NCI-H526 treated with DMSO at 0.1 percent for 48 hours (cell line): ENCODE measurements at regions not wholly inside any gene's neighbourhood (a gene's known extent, or its start where the extent isn't known, plus 50 kb on each side); places are given as distances from the start of the nearest gene placed in this dataset.
A peak's percentile ranks its signal among the peaks of the same experiment; 100 is the strongest.
"Not testable (repeated sequence)": the region's sequence is repeated elsewhere in the genome, so short reads cannot be mapped to it uniquely, and the experiment has no call there.

Experiments used
- DNase-seq: peaks from one replicate; lab custom pipeline; 2025; lab: John Stamatoyannopoulos, UW

DNA sequence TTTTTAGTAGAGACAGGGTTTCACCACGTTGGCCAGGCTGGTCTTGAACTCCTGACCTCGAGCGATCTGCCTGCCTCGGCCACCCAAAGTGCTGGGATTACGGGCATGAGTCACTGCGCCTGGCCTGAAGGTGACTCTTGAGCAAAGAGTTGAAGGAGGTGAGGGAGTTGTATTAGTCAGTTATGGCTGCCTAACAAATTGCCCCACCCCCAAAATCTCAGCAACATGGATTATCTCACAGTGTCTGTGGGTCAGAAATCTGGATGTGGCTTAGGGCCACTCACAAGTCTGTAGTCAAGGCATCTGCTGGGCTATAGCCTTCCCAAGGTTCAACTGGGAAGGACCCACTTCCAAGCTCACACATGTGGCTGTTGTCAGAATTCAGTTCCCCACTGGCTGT lies 52.8 kb upstream of the ADGRE5 start:
- DNase-seq: no peak

- not testable (repeated sequence) for DNase-seq
Measured at GRCh38 chr19:14327061-14327460, 54.2 kb upstream of the ADGRE5 start.

DNA sequence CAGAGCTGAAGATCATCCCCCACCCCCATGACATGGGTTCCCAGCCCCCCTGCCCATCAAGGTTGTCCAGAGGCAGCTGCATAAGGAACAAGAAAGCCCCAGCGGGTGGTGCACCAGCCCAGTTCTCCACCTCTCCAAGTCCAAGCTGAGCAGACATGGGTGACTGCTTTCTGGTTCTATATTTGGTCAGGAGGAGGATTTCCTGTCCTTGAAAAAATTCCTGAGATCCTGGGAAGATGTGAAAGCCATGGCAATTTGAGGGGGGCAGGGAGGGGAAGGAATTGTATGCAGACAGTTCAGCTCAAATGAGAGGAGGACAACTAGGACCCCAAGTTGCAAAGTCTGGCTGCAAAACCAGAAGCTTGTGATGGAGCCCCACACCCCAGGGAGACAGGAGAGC lies 55.4 kb upstream of the ADGRE5 start:
- no peak for DNase-seq

- DNase-seq: no peak
Measured at GRCh38 chr19:14325134-14325533, 56.1 kb upstream of the ADGRE5 start.

DNA sequence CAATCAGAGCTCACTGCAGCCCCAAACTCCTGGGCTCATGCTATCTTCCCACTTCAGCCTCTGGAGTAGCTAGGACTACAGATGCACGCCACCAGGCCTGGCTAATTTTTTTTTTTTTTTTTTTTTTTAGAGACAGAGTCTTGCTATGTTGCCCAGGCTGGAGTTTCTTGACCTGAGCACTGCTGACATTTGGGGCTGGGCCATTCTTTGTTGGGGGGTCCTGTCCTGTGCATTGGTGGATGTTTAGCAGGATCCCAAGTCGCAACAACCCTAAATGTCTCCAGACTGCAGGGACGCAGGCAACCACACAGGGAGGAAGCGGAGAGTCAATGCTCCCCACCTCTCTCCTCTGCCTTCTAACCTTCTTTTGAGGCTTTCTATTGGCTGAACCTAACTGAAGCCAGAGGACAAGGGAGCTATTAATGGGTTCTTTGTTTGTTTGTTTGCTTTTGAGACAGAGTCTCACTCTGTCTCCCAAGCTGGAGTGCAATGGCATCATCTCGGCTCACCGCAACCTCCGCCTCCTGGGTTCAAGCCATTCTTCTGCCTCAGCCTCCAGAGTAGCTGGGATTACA lies 58.3 kb upstream of the ADGRE5 start:
- DNase-seq: no peak

DNA sequence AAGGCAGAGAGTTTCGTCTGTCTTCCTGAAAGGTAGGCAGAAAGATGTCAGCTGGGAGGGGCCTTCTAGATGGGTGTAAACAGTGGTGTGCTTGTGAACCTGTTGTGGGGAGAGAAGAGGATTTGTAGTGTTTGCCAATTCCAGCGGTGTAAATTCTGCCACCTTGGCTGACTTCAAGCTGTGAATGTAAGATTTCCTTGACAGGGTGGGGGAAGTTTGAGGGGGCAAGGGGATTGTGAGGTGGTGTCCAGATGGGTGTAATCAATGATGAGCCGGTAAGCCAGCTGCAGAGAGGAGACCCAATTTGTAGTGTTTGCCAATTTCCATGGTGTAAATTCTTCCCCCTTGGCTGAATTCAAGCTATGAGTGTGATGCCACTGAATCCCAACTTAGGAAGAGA lies 61.0 kb upstream of the ADGRE5 start:
- DNase-seq: no peak

DNA sequence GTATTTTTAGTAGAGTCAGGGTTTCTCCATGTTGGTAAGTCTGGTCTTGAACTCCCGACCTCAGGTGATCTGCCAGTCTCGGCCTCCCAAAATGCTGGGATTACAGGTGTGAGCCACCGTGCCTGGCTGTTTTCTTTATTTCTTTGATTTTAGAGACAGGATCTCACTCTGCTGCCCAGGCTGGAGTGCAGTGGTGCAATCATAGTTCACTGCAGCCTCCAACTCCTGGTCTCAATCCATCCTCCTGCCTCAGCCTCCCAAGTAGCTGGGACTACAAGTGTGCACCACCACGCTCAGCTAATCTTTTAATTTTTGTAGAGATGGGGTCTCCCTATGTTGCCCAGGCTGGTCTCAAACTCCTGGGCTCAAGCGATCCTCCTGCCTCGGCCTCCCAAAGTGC lies 61.5 kb upstream of the ADGRE5 start:
- not testable (repeated sequence) for DNase-seq

DNA sequence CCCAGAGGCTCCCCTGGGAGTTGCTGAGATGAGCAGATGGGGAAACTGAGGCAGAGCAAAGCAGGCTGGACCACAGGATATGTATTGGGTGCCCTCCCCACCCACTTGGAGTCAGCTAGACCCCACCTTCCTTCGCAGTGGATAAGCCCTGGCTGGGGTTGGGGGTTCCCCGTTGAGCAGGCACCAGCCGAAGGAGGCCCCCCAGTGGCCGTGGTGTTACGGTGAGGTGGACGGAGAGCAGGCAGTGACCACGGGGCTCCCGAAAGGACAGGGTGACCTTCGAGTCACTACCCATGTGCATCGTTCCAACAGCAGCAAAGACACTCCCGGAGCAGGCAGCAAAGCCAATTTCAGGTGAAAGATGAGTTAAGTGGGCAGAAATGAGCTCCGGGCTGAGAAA lies 62.4 kb upstream of the ADGRE5 start:
- no peak for DNase-seq

- no peak for DNase-seq
Measured at GRCh38 chr19:14317157-14317556, 64.1 kb upstream of the ADGRE5 start.

DNA sequence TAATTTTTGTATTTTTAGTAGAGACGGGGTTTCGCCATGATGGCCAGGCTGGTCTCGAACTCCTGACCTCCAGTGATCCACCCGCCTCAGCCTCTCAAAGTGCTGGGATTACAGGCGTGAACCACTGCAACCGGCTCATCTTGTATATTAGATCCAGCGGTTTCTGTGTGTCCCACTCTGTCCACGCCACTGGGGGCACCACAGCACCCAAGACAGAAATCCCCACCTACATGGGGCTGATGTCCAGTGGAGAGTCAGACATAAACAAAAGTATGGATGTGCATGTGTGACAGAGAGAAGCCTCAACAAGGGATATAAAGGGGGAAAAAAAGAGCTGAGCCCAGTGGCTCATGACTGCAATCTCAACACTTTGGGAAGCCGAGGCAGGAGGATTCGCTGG lies 65.8 kb upstream of the ADGRE5 start:
- DNase-seq: no peak

GRCh38 chr19:14310055-14310454 lies 71.2 kb upstream of the ADGRE5 start:
- no peak for DNase-seq

- no peak for DNase-seq
Measured at GRCh38 chr19:14305706-14306105, 75.5 kb upstream of the ADGRE5 start.

DNA sequence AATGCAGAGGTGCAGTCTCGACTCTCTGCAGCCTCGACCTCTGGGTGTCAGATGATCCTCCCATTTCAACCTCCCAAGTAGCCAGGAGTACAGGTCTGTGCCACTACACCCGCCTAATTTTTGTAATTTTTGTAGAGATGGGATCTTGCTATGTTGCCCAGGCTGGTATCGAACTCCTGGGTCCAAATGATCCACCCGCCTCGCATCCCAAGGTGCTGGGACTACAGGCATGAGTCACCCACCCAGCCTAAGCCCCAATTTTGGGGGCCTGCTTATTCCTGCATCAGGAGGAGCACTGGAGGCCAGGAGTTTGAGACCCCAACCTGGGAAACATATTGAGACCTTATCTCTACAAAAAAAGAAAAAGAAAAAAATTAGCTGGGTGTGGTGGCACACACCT lies 80.1 kb upstream of the ADGRE5 start:
- DNase-seq: no peak

- peak; percentile 8 for DNase-seq
Measured at GRCh38 chr19:14300303-14300702, 80.9 kb upstream of the ADGRE5 start.

- not testable (repeated sequence) for DNase-seq
Measured at GRCh38 chr19:14299224-14299827, 81.9 kb upstream of the ADGRE5 start.

DNA sequence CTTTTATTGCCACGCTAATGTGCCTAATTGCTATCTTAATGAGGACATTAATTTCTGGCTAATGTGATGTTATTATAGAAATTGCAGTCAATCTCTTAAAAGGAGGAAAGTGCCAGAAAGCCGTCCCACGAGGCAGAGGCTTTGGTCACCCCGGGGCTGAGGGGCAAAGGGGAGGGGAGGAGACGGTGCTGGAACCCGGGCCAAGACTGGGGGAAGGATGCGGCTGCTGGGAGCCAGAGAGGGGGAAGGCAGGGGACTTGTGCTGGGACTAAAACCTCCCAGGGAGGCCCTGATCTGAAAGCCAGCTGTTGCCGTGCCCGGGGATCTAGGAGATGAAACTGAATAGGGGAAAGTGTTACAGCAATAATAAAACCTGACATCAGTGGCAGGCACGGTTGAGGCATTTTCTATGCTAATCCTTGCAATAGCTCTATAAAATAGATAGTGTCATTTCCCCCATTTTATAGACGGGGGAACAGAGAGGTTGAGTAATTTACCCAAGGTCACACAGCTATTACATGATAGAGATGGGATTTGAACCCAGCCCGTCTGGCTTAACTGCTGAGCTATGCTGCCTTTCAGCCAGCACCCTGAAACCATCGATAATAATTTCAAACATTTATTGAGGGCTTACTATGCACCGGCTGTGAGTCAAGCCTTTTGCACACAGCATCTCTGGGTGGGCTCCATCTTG lies 83.2 kb upstream of the ADGRE5 start:
- DNase-seq: not testable (repeated sequence)

GRCh38 chr19:14294974-14295373 lies 86.3 kb upstream of the ADGRE5 start:
- DNase-seq: not testable (repeated sequence)

- not testable (repeated sequence) for DNase-seq
Measured at GRCh38 chr19:14293816-14294170, 87.5 kb upstream of the ADGRE5 start.

GRCh38 chr19:14293101-14293815 lies 87.3 kb upstream of the ADGRL1 start:
- not testable (repeated sequence) for DNase-seq

- not testable (repeated sequence) for DNase-seq
Measured at GRCh38 chr19:14289810-14290209, 83.8 kb upstream of the ADGRL1 start.

DNA sequence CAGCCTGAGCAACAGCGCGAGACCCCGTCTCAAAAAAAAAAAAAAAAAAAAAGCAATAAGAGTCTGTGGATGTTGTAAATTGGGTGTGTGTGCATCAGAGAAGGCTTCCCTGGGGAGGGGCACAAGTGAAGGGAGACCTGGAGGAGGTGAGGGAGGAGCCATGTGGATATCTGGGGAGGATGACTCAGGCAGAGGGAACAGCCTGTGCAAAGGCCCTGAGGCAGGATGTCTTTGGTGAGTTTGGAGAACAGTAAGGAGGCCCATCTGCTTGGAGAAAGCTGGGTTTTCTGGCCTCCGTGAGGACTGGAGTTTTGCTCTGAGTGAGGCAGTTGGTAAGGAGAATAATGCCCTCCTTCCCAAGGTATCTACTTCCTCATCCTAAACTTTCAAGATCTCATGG lies 81.9 kb upstream of the ADGRL1 start:
- not testable (repeated sequence) for DNase-seq

- DNase-seq: not testable (repeated sequence)
Measured at GRCh38 chr19:14286594-14286993, 80.6 kb upstream of the ADGRL1 start.

DNA sequence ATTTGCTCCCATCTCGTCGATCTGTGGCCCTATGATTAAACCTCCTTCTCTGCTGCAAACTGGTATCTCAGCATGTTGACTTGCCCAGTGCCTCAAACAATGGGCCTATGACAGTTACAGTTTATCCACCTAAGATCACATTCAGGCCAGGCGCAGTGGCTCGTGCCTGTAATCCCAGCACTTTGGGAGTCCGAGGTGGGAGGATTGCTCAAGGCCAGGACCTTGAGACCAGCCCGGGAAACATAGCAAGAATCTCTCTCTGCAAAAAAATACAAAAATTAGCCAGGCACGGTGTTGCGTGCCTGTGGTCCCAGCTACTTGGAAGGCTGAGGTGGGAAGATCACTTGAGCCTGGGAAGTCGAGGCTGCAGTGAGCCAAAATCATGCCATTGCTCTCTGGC lies 79.8 kb upstream of the ADGRL1 start:
- not testable (repeated sequence) for DNase-seq
